ENCODE measurements at regions not wholly inside any gene's neighbourhood (a gene's known extent, or its start where the extent isn't known, plus 50 kb on each side); places are given as distances from the start of the nearest gene placed in this dataset.
"Not testable (repeated sequence)": the region's sequence is repeated elsewhere in the genome, so short reads cannot be mapped to it uniquely, and the experiment has no call there.

GRCh38 chr2:75894170-75894569, 183.5 kb upstream of the GCFC2 start:
- DNase-seq (ENCODE audit: low spot score), result no peak

GRCh38 chr2:75892490-75892889, 181.8 kb upstream of the GCFC2 start:
- no peak for DNase-seq (ENCODE audit: low spot score)

- no peak for DNase-seq (ENCODE audit: low spot score)
Measured at GRCh38 chr2:75882530-75882929, 171.8 kb upstream of the GCFC2 start.

GRCh38 chr2:75875606-75876005, 164.9 kb upstream of the GCFC2 start:
- not testable (repeated sequence) for DNase-seq (ENCODE audit: low spot score)

- DNase-seq (ENCODE audit: low spot score), result not testable (repeated sequence)
Measured at GRCh38 chr2:75871762-75872614, 161.3 kb upstream of the GCFC2 start.

GRCh38 chr2:75870651-75871137, 160.0 kb upstream of the GCFC2 start:
- no peak for DNase-seq (ENCODE audit: low spot score)

- DNase-seq (ENCODE audit: low spot score), result no peak
Measured at GRCh38 chr2:75870133-75870532, 159.4 kb upstream of the GCFC2 start.

- no peak for DNase-seq (ENCODE audit: low spot score)
Measured at GRCh38 chr2:75865702-75866101, 155.0 kb upstream of the GCFC2 start.

GRCh38 chr2:75865083-75865482, 154.4 kb upstream of the GCFC2 start:
- DNase-seq (ENCODE audit: low spot score), result no peak

- no peak for DNase-seq (ENCODE audit: low spot score)
Measured at GRCh38 chr2:75862547-75862946, 151.8 kb upstream of the GCFC2 start.

GRCh38 chr2:75853436-75853835, 142.7 kb upstream of the GCFC2 start:
- DNase-seq (ENCODE audit: low spot score), result no peak

- no peak for DNase-seq (ENCODE audit: low spot score)
Measured at GRCh38 chr2:75852639-75853038, 141.9 kb upstream of the GCFC2 start.

GRCh38 chr2:75846683-75847190, 136.0 kb upstream of the GCFC2 start:
- no peak for DNase-seq (ENCODE audit: low spot score)

GRCh38 chr2:75844651-75845050, 133.9 kb upstream of the GCFC2 start:
- no peak for DNase-seq (ENCODE audit: low spot score)

- DNase-seq (ENCODE audit: low spot score), result not testable (repeated sequence)
Measured at GRCh38 chr2:75834588-75834987, 123.9 kb upstream of the GCFC2 start.

GRCh38 chr2:75833386-75833785, 122.7 kb upstream of the GCFC2 start:
- no peak for DNase-seq (ENCODE audit: low spot score)

- no peak for DNase-seq (ENCODE audit: low spot score)
Measured at GRCh38 chr2:75828826-75829225, 118.1 kb upstream of the GCFC2 start.

- DNase-seq (ENCODE audit: low spot score), result not testable (repeated sequence)
Measured at GRCh38 chr2:75823515-75823914, 112.8 kb upstream of the GCFC2 start.

- DNase-seq (ENCODE audit: low spot score), result no peak
Measured at GRCh38 chr2:75822336-75822735, 111.6 kb upstream of the GCFC2 start.

GRCh38 chr2:75820693-75821092, 110.0 kb upstream of the GCFC2 start:
- no peak for DNase-seq (ENCODE audit: low spot score)

- no peak for DNase-seq (ENCODE audit: low spot score)
Measured at GRCh38 chr2:75810611-75811330, 100.1 kb upstream of the GCFC2 start.

GRCh38 chr2:75808793-75809535, 98.2 kb upstream of the GCFC2 start:
- no peak for DNase-seq (ENCODE audit: low spot score)

All from D341Med (cell line).